ENCODE measurements at regions not wholly inside any gene's neighbourhood (a gene's known extent, or its start where the extent isn't known, plus 50 kb on each side); places are given as distances from the start of the nearest gene placed in this dataset.

DNA sequence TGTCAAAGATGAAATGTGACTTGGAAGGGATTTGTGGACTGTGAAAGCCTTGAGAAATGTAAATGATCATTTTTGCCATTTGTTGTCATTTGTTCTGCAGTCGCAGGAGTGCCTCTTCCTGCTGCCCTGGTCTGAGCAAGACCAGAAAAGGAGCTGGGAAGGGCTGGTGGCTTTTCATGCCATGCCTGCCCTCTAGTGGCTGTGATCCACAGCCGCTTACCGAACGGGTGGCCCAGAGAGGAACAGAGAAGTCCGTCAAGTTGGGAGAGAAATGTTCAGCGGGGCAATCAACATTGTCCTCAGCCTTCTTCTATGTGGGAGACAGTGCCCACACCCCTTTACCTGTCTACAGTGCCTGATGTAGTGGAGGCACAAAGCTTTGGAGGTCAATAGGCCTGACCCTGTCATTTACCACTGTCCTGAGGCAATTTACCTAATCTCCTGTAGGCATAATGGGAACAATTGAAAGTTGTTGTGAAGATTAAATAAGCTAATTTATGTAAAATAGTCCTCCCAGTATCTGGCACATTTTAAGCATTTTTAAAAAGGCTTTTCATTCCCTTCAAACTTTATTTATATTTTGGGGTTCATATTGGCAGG lies 224.5 kb downstream of the B3GLCT start:
- WGBS, 2 donors: 1% methylated on average over 6 of the region's 6 CpGs
- no peak for TF ChIP-seq POLR2A (IDR thresholded peaks at IDR 0.05)
- TF ChIP-seq, protein P1, sequence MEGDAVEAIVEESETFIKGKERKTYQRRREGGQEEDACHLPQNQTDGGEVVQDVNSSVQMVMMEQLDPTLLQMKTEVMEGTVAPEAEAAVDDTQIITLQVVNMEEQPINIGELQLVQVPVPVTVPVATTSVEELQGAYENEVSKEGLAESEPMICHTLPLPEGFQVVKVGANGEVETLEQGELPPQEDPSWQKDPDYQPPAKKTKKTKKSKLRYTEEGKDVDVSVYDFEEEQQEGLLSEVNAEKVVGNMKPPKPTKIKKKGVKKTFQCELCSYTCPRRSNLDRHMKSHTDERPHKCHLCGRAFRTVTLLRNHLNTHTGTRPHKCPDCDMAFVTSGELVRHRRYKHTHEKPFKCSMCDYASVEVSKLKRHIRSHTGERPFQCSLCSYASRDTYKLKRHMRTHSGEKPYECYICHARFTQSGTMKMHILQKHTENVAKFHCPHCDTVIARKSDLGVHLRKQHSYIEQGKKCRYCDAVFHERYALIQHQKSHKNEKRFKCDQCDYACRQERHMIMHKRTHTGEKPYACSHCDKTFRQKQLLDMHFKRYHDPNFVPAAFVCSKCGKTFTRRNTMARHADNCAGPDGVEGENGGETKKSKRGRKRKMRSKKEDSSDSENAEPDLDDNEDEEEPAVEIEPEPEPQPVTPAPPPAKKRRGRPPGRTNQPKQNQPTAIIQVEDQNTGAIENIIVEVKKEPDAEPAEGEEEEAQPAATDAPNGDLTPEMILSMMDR (IDR thresholded peaks at IDR 0.05): peak; percentile 51 to 86 (median 79)
- Histone ChIP-seq H3K36me3 (no peaks in the 10 kb centered on the region), H3K4me1 (peaks cover 0 to 10% (median 0%) of the 10 kb centered on the region in 3 donors), H3K9me3 (no peaks in the 10 kb centered on the region), H3K27ac (peak overlapping the region in 1 of 4 donors; percentile 49), H3K27me3 (no peaks in the 10 kb centered on the region), H3K4me3 (no peak overlapping the region)
- peak; percentile 9 for DNase-seq
- intact Hi-C loops (cut with DNase I): loop anchor here (5.0 kb wide), 1 partner anchor 187 kb away; no protein-coding TSS in a partner anchor

DNA sequence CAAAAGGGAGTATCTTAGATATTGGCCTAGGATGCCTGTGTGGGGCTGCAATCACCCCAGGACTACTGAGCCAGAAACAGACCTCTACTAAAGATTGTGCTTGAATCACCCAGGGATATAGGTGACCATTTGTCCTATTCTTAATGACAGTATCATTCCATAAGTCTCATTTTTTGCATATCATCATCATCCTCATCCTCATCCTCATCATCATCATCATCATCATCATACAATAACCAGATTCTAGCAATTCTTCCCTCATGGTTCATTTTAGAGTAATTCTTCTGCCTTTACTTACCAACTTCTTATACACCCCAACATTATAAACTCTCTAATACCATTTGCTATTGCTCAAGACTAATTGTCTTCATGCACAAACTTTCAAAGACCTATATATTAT lies 226.6 kb downstream of the B3GLCT start:
- Histone ChIP-seq H3K4me3 (no peak overlapping the region), H3K36me3 (no peaks in the 10 kb centered on the region), H3K27ac (no peak overlapping the region), H3K9me3 (no peaks in the 10 kb centered on the region), H3K4me1 (peaks cover 0 to 10% (median 0%) of the 10 kb centered on the region in 3 donors), H3K27me3 (no peaks in the 10 kb centered on the region)
- intact Hi-C loops (cut with DNase I): no loop called here
- no peak for DNase-seq
- TF ChIP-seq, protein P1 (IDR thresholded peaks at IDR 0.05): no peak
- no peak for TF ChIP-seq POLR2A (IDR thresholded peaks at IDR 0.05)

DNA sequence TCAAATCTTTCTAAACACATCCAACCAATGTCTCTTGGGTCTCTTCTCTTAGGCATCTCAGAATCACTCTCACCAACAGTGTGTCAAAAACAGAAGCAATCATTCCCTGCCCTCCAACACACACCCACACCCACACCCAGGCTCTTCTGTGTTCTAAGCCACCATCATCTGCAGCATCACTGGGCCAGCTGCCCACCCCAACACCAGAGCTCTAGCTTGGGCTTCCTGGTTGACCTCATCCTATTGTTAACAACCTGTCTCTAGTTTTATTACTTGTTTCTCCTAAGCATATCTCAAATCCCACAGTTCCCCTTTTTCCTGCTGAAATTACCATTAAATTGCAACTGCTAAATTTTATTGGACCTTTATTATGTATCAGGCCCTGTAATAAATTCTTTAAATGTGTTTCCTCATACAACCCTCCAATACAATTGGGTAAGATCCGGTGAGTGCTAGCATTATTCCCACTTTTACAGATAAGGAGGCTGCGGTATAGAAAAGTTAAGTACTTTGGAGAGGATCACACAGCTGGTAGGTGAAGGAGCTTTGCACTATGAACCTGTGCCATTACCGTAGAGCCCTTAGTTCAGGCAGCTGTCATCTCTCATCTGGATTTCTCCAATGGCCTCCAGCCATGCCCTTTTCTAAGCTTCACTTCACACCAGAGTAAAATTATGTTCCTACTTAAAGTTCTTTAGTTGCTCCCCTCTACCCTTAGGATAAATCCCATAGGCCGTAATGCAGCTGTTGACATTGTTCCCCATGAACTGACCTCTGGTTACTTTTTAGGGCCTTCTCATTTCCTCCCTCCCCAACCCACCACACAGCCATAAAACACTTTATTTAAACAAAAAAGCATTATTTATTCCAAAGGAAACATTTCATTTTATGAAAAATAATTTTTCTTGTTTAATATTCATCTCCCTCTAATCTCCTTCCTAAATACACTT lies 227.7 kb downstream of the B3GLCT start:
- no peak overlapping the region for H3K27ac ChIP-seq
- H3K9me3 ChIP-seq: no peaks in the 10 kb centered on the region
- intact Hi-C loops (cut with DNase I): no loop called here
- TF ChIP-seq, protein P1 (IDR thresholded peaks at IDR 0.05): no peak
- TF ChIP-seq POLR2A (IDR thresholded peaks at IDR 0.05): no peak
- H3K4me1 ChIP-seq: peaks cover 0 to 10% (median 0%) of the 10 kb centered on the region in 3 donors
- no peaks in the 10 kb centered on the region for H3K27me3 ChIP-seq
- H3K4me3 ChIP-seq: no peak overlapping the region
- 64 to 73% methylated on average over 4 of the region's 4 CpGs for WGBS, 2 donors
- H3K36me3 ChIP-seq: no peaks in the 10 kb centered on the region
- DNase-seq: no peak

DNA sequence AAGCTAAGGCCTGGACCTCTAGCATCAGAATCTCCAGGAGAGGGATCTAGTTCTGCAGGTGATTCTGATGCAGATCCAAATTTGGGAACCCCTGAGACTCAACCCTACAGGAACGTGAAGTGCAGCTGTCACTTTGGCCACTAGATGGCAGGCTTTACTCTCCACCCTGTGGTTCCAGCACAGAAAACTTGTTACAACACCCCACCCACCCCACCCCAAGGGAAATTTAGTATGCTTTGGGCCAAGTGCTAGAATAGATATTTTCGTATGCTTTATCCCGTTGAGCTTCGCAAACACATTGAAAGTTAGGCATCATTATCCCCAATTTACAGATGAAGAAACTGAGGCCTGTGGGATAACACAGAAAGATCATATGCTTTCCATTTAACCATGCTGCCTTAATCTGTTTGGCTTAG lies 232.0 kb downstream of the B3GLCT start:
- intact Hi-C loops (cut with DNase I): loop anchor here (5.0 kb wide), 1 partner anchor 311 kb away; no protein-coding TSS in a partner anchor
- Histone ChIP-seq H3K27me3 (no peaks in the 10 kb centered on the region), H3K9me3 (no peaks in the 10 kb centered on the region), H3K4me3 (no peak overlapping the region), H3K4me1 (no peaks in the 10 kb centered on the region), H3K27ac (no peak overlapping the region), H3K36me3 (no peaks in the 10 kb centered on the region)
- WGBS, 2 donors: 16 to 32% methylated on average over 4 of the region's 4 CpGs
- no peak for DNase-seq
- TF ChIP-seq POLR2A (IDR thresholded peaks at IDR 0.05): no peak
- TF ChIP-seq, protein P1 (IDR thresholded peaks at IDR 0.05): peak; percentile 28 to 94 (median 52)

DNA sequence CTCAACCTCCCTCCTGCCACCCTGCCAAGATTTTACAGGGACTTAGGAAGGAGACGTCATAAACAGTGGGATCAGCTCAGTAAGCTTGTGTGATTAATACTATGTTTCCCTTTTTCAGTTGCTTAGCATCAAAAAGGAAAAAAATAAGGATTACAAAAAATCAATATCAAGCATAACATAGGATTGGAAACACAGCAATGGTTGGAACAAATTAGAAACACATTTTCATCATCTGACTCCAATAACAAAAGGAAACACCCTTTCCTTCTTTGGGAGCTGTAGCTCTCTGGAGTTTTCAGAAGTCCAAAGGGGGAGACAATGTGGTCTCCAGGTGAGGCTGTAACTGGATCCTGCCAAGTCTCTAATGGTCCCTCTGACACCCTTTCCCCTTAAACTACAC lies 233.4 kb downstream of the B3GLCT start:
- H3K9me3 ChIP-seq: no peaks in the 10 kb centered on the region
- H3K4me1 ChIP-seq: no peaks in the 10 kb centered on the region
- no peak overlapping the region for H3K4me3 ChIP-seq
- WGBS, 2 donors: 50 to 62% methylated on average over 1 of the region's 1 CpG
- intact Hi-C loops (cut with DNase I): loop anchor here (5.0 kb wide), 1 partner anchor 309 kb away; no protein-coding TSS in a partner anchor
- H3K27ac ChIP-seq: no peak overlapping the region
- no peaks in the 10 kb centered on the region for H3K27me3 ChIP-seq
- no peaks in the 10 kb centered on the region for H3K36me3 ChIP-seq
- DNase-seq: no peak
- TF ChIP-seq, protein P1 (IDR thresholded peaks at IDR 0.05): no peak
- TF ChIP-seq POLR2A (IDR thresholded peaks at IDR 0.05): no peak

Data from esophagus squamous epithelium (tissue), 5 donors.